GM18498 (cell line): ENCODE measurements at regions not wholly inside any gene's neighbourhood (a gene's known extent, or its start where the extent isn't known, plus 50 kb on each side); places are given as distances from the start of the nearest gene placed in this dataset.
A peak's percentile ranks its signal among the peaks of the same experiment; 100 is the strongest.

Source experiments
- ATAC-seq: cut with Tn5 transposase; IDR thresholded peaks from one replicate; pipeline ENCODE4 v1.9.1; 2021; ENCODE audit warnings: mild to moderate bottlenecking, moderate library complexity; ENCODE audit not compliant: unreplicated experiment

DNA sequence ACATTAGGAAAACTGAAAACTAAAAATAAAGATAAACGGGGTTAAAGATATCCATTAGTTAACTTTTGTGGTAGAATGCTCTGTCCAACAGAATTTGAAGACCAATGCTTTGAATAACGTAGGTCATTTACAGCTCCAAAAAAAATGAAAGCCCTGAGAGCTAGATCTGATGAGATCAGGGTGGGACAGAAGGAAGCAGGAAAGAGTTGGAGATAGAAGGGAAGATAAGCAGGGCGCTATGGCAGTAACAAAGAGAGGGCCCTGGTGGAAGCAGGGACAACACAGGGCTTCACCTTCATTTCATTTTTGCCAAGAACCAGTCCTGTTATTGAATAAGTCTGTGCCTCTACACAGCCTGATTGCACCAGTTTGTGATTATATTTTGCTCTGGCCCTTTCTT is 51.0 kb upstream of the RGS8 start:
- no peak for ATAC-seq

DNA sequence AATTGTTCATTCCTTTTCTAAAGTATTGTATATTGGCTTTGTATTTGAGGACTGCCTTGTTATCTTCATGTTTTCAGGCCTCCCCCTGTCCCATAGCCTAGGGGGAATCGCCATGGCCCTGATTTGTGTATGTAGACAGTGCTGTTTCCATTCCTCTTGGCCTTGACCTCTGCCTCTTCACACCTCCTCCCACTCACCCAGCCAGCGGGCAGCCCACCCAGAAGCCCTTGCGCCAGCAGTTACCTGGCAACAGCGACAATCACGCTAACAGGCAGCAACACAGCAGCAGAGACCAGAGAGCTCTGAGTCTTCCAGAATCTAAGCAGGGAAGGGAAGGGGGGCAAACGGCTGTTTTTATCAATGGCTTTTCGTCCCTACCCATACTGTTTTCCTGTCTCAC is 50.0 kb upstream of the NPL start:
- peak; percentile 55 for ATAC-seq
